HG03103 (cell line): ENCODE measurements at regions not wholly inside any gene's neighbourhood (a gene's known extent, or its start where the extent isn't known, plus 50 kb on each side); places are given as distances from the start of the nearest gene placed in this dataset.
"Not testable (repeated sequence)": the region's sequence is repeated elsewhere in the genome, so short reads cannot be mapped to it uniquely, and the experiment has no call there.

Source experiments
- ATAC-seq: cut with Tn5 transposase; IDR thresholded peaks from one replicate; pipeline ENCODE4 v1.9.1; 2021; ENCODE audit warnings: low read depth; ENCODE audit not compliant: unreplicated experiment

GRCh38 chr4:3377557-3377956, 64.2 kb upstream of the HGFAC start:
- no peak for ATAC-seq

GRCh38 chr4:3380336-3380735, 61.4 kb upstream of the HGFAC start:
- not testable (repeated sequence) for ATAC-seq

GRCh38 chr4:3381208-3381607, 60.6 kb upstream of the HGFAC start:
- ATAC-seq = not testable (repeated sequence)

GRCh38 chr4:3382251-3382650, 59.5 kb upstream of the HGFAC start:
- ATAC-seq = no peak

GRCh38 chr4:3384391-3384770, 57.4 kb upstream of the HGFAC start:
- no peak for ATAC-seq

GRCh38 chr4:3384771-3385710, 56.7 kb upstream of the HGFAC start:
- ATAC-seq = no peak

GRCh38 chr4:3385711-3386420, 55.9 kb upstream of the HGFAC start:
- ATAC-seq = no peak

- ATAC-seq = no peak
These were observed 55.2 kb upstream of the HGFAC start for GRCh38 chr4:3386526-3386925.

- no peak for ATAC-seq
These were observed 54.4 kb upstream of the HGFAC start for GRCh38 chr4:3387154-3387942.

- ATAC-seq = no peak
These were observed 53.8 kb upstream of the HGFAC start for GRCh38 chr4:3387943-3388361.

- ATAC-seq = peak; percentile 59
These were observed 53.1 kb upstream of the HGFAC start for GRCh38 chr4:3388471-3389232.

- no peak for ATAC-seq
These were observed 52.2 kb upstream of the HGFAC start for GRCh38 chr4:3389233-3390215.

GRCh38 chr4:3390288-3390811, 51.4 kb upstream of the HGFAC start:
- no peak for ATAC-seq

GRCh38 chr4:3391422-3391821, 50.3 kb upstream of the HGFAC start:
- ATAC-seq = no peak
